ENCODE measurements at regions not wholly inside any gene's neighbourhood (a gene's known extent, or its start where the extent isn't known, plus 50 kb on each side); places are given as distances from the start of the nearest gene placed in this dataset.

- no peak for TF ChIP-seq YY1 (IDR thresholded peaks at IDR 0.05; ENCODE audit: insufficient read depth, insufficient read length)
- no peak for TF ChIP-seq ZNF274 (IDR thresholded peaks at IDR 0.05; ENCODE audit: low read depth, low read length)
- TF ChIP-seq SUZ12 (IDR thresholded peaks at IDR 0.05; ENCODE audit: extremely low read depth, insufficient read depth, insufficient read length): no peak
Measured at GRCh38 chr7:142594078-142594477, 155.2 kb upstream of the PRSS1 start.
